ENCODE measurements at regions not wholly inside any gene's neighbourhood (a gene's known extent, or its start where the extent isn't known, plus 50 kb on each side); places are given as distances from the start of the nearest gene placed in this dataset.

DNA sequence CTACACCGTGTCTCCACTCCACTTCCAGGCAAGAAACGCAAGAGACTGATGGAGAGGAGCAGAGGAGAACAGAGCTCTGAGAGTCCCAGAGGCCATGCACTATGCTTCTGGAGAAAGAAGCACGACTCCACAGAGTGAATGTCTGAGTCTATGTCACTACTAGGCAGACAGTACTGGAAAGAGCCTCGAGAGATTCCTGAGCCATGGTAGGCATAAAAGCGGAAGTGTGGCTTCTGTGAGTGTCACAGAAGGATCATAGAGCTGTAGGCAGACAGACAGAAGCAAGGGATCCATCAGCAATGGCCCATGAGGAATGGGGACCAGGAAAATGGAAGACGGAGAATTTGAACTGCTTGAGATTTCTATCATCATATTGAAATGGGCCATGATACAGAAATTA is 542.6 kb downstream of the ZEB2 start:
- no peak for TF ChIP-seq POLR2A (IDR thresholded peaks at IDR 0.05; ENCODE audit: low read depth, low read length)
- no peak for TF ChIP-seq POLR2AphosphoS5 (IDR thresholded peaks at IDR 0.05; ENCODE audit: low read depth, low read length)
- TF ChIP-seq TAF1 (IDR thresholded peaks at IDR 0.05; ENCODE audit: borderline replicate concordance, low read depth, low read length), result no peak
- DNase-seq (ENCODE audit: insufficient read length), result no peak
- FAIRE-seq, result no peak

GRCh38 chr2:143975216-143975615 is 544.7 kb downstream of the ZEB2 start:
- DNase-seq (ENCODE audit: insufficient read length), result no peak
- no peak for FAIRE-seq
- TF ChIP-seq TAF1 (IDR thresholded peaks at IDR 0.05; ENCODE audit: borderline replicate concordance, low read depth, low read length), result no peak
- no peak for TF ChIP-seq POLR2AphosphoS5 (IDR thresholded peaks at IDR 0.05; ENCODE audit: low read depth, low read length)
- TF ChIP-seq POLR2A (IDR thresholded peaks at IDR 0.05; ENCODE audit: low read depth, low read length), result no peak

- no peak for FAIRE-seq
- DNase-seq (ENCODE audit: insufficient read length), result no peak
- TF ChIP-seq POLR2AphosphoS5 (IDR thresholded peaks at IDR 0.05; ENCODE audit: low read depth, low read length), result no peak
- TF ChIP-seq TAF1 (IDR thresholded peaks at IDR 0.05; ENCODE audit: borderline replicate concordance, low read depth, low read length), result no peak
- no peak for TF ChIP-seq POLR2A (IDR thresholded peaks at IDR 0.05; ENCODE audit: low read depth, low read length)
These were observed 545.7 kb downstream of the ZEB2 start for GRCh38 chr2:143974262-143974661.

DNA sequence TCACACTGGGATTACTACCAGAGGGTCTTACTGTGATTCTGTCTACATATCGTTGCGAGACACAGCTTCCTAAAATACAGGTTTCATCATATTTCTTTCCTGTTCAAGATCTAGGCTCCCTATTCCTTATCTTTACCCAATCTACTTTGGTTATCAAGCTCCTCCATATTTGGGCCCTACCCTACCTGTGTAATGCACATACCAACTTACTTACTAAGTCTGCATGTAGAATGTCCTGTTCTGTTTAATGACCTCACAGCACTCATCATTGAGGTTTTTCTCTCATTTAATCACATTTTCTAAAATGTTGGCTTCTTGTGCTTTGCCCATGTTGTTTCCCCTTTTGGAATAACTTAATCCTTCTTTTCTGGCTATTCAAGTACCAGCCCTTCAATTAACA is 551.1 kb downstream of the ZEB2 start:
- TF ChIP-seq POLR2A (IDR thresholded peaks at IDR 0.05; ENCODE audit: low read depth, low read length), result no peak
- no peak for TF ChIP-seq POLR2AphosphoS5 (IDR thresholded peaks at IDR 0.05; ENCODE audit: low read depth, low read length)
- no peak for TF ChIP-seq TAF1 (IDR thresholded peaks at IDR 0.05; ENCODE audit: borderline replicate concordance, low read depth, low read length)
- FAIRE-seq (no peak), DNase-seq (ENCODE audit: insufficient read length) (no peak)

DNA sequence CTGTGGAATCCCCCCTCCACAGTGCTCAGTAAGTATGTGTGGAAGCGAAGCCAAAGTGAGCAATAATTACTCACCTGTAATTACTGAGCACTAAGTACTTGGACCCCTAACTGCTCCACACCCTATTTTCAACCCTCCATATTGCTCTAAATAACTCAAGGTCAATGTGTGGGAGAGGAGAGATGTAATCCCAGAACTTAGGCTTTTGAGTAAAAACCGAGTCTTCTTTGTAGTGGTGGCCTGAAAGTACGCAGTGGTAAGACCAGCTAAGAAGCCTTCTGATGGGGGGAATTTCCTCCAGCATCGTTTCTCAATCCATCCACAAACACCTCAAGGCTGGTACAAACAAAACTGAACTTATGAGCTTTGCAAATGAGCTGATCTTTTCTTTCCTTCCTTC is 551.6 kb downstream of the ZEB2 start:
- DNase-seq (ENCODE audit: insufficient read length) (no peak), FAIRE-seq (no peak)
- TF ChIP-seq POLR2AphosphoS5 (IDR thresholded peaks at IDR 0.05; ENCODE audit: low read depth, low read length) (no peak), TAF1 (IDR thresholded peaks at IDR 0.05; ENCODE audit: borderline replicate concordance, low read depth, low read length) (no peak), POLR2A (IDR thresholded peaks at IDR 0.05; ENCODE audit: low read depth, low read length) (no peak)

GRCh38 chr2:143965493-143966164 is 554.3 kb downstream of the ZEB2 start:
- no peak for DNase-seq (ENCODE audit: insufficient read length)
- no peak for FAIRE-seq
- no peak for TF ChIP-seq TAF1 (IDR thresholded peaks at IDR 0.05; ENCODE audit: borderline replicate concordance, low read depth, low read length)
- TF ChIP-seq POLR2AphosphoS5 (IDR thresholded peaks at IDR 0.05; ENCODE audit: low read depth, low read length), result no peak
- TF ChIP-seq POLR2A (IDR thresholded peaks at IDR 0.05; ENCODE audit: low read depth, low read length), result no peak

DNA sequence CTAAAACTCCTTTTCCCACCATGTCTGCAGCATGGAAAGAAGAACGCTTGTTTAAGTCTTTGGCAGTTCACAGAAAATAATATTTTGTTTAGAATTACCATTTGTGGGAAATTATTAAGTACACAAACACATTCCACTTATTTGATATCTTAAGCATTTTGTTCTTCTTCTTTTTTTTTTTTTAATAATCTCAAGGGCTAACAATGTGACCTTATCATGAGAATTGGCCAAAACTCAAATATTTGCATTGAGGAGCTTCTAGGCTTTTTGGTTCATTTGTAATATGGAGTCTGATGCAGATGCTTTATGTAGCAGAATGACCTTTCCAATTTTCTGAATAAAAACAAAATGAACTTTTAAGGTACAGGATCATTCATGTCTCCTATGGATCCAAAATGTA is 555.0 kb downstream of the ZEB2 start:
- DNase-seq (ENCODE audit: insufficient read length) (no peak), FAIRE-seq (no peak)
- TF ChIP-seq TAF1 (IDR thresholded peaks at IDR 0.05; ENCODE audit: borderline replicate concordance, low read depth, low read length), result no peak
- no peak for TF ChIP-seq POLR2AphosphoS5 (IDR thresholded peaks at IDR 0.05; ENCODE audit: low read depth, low read length)
- TF ChIP-seq POLR2A (IDR thresholded peaks at IDR 0.05; ENCODE audit: low read depth, low read length), result no peak

- TF ChIP-seq TAF1 (IDR thresholded peaks at IDR 0.05; ENCODE audit: borderline replicate concordance, low read depth, low read length) (no peak), POLR2A (IDR thresholded peaks at IDR 0.05; ENCODE audit: low read depth, low read length) (no peak), POLR2AphosphoS5 (IDR thresholded peaks at IDR 0.05; ENCODE audit: low read depth, low read length) (no peak)
- no peak for FAIRE-seq
- DNase-seq (ENCODE audit: insufficient read length), result no peak
These were observed 559.7 kb downstream of the ZEB2 start for GRCh38 chr2:143960177-143960576.

- DNase-seq (ENCODE audit: insufficient read length), result no peak
- TF ChIP-seq POLR2AphosphoS5 (IDR thresholded peaks at IDR 0.05; ENCODE audit: low read depth, low read length) (no peak), TAF1 (IDR thresholded peaks at IDR 0.05; ENCODE audit: borderline replicate concordance, low read depth, low read length) (no peak), POLR2A (IDR thresholded peaks at IDR 0.05; ENCODE audit: low read depth, low read length) (no peak)
- FAIRE-seq, result no peak
These were observed 562.6 kb downstream of the ZEB2 start for GRCh38 chr2:143957321-143957720.

DNA sequence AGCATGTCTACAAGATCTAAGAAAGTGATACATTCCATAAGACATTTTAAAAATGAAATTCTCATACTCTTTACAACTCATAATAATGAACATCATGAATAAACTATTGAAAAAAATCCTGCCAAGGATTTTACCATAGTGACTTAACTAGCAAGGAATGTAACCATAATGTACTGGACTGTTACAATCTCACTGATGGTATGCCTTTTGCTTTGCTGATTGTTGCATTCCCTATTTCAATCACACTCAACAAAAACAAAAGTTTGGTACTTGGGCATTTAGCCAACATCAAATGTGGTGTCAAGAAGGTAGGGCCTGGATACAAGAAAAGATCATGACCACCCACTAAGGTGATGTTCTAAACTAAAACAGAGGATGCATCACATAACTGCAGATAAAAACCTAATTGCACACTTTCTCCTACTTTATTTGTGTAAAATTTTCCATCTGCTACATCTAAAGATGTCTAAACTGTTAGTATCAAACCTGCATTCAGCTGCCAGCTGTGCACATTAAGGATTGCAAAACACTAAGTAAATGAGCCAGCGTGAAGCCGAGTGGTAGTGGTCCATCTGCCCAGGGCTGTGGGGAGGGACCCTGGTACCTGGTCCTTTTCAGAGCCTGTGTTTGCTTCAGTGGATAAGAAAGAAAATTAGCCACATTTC is 564.4 kb downstream of the ZEB2 start:
- TF ChIP-seq POLR2A (IDR thresholded peaks at IDR 0.05; ENCODE audit: low read depth, low read length), result no peak
- TF ChIP-seq POLR2AphosphoS5 (IDR thresholded peaks at IDR 0.05; ENCODE audit: low read depth, low read length), result no peak
- TF ChIP-seq TAF1 (IDR thresholded peaks at IDR 0.05; ENCODE audit: borderline replicate concordance, low read depth, low read length), result no peak
- DNase-seq (ENCODE audit: insufficient read length) (no peak), FAIRE-seq (no peak)

GRCh38 chr2:143954844-143955243 is 565.1 kb downstream of the ZEB2 start:
- FAIRE-seq, result no peak
- DNase-seq (ENCODE audit: insufficient read length), result no peak
- TF ChIP-seq POLR2A (IDR thresholded peaks at IDR 0.05; ENCODE audit: low read depth, low read length) (no peak), TAF1 (IDR thresholded peaks at IDR 0.05; ENCODE audit: borderline replicate concordance, low read depth, low read length) (no peak), POLR2AphosphoS5 (IDR thresholded peaks at IDR 0.05; ENCODE audit: low read depth, low read length) (no peak)

GRCh38 chr2:143954186-143954585 is 565.7 kb downstream of the ZEB2 start:
- DNase-seq (ENCODE audit: insufficient read length) (no peak), FAIRE-seq (no peak)
- no peak for TF ChIP-seq POLR2AphosphoS5 (IDR thresholded peaks at IDR 0.05; ENCODE audit: low read depth, low read length)
- TF ChIP-seq TAF1 (IDR thresholded peaks at IDR 0.05; ENCODE audit: borderline replicate concordance, low read depth, low read length), result no peak
- TF ChIP-seq POLR2A (IDR thresholded peaks at IDR 0.05; ENCODE audit: low read depth, low read length), result no peak
